ENCODE measurements at regions not wholly inside any gene's neighbourhood (a gene's known extent, or its start where the extent isn't known, plus 50 kb on each side); places are given as distances from the start of the nearest gene placed in this dataset.
"Not testable (repeated sequence)": the region's sequence is repeated elsewhere in the genome, so short reads cannot be mapped to it uniquely, and the experiment has no call there.

DNA sequence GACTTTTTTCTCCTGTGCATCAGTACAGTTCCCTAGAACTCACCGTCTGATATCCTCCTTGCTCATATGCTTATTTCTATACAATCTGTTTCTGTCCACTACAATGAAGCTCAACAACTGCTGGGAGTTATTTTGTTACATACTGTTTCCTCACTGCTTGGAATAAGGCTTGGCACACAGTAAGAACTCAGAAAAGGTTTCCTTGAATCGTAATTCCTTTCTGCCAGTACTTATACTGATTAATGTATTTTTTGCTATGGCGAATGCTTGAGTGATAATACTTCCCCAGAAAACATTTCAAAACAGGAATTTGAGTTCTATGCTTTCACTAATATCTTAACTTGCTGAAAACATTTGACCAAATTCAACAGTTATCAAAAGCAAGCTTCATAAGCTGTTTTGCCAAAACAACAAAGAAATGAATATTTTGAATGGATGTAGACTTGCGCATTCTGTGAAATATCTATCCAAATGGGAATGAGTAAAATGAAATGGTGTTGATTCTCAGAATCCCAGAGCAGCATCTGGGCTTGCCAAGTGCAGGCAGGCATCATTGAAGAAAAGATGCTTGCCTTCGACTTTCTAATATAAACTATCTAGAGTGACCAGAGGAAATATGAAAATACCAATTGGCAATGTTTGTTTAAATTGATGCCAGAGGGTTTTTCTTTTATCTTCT lies 286.3 kb downstream of the RAP2B start:
- no peak for DNase-seq

DNA sequence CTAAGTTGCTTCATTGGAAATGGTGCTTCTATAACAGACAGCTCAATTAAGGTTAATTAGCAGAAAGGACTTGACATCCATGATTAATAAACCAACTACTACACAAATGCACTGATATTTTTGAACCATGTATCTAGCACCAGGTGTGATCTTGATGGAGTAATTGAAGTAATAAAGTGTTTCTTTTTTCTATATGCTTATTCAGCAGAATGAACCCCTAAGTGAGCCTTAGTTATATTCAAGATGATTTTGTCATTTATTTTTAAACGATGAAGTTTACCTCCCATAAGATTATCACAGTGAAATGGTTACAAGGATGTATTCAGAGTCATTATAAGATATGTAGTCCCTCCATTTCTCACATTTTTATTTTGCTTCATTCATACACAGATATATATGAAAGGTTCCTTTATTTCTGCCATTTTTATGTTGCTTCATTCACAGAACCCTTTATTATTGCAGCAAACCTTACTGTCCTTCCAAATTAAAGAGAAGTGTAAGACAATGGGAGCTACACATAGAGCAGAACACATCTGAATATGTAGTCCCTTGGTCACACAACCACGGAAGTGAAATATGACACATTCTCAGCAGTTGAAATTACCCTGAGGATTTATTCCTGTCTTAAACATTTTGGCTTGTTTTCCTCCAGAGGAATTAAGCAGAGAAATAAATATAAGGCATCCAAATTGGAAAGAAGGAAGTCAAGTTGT lies 295.0 kb downstream of the RAP2B start:
- no peak for DNase-seq

DNA sequence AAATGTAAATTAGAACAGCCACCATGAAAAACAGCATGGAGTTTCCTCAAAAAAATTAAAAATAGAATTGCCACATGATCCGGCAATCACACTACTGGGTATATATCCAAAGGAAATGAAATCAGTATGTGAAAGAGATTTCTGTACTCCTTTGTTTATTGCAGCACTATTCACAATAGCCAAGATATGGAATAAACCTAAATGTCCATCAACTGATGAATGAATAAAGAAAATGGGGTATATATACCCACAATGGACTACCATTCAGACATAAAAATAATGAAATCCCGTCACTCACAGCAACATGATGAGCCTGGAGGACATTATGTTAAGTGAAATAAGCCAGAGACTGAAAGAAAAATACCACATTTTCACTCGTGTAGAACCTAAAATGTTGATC lies 296.9 kb downstream of the RAP2B start:
- no peak for DNase-seq

DNA sequence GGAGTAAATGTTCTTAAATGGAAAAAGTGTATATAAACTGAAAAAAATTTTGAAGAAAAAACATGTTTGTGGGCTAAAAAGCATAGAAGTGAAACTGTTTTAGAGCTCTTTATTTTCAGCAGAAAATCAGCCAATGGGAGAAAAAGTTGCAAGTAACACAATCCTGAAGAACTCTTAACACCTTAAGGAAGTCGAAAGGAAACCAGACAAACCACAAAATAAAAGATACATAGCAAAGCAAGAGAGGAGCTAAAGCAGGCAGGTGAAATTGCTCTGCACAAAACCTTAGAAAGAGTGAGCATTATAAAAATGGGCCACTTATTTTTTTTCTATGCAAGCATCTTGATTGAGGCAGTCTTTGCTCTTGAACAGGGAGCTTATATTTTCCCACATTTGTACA lies 300.5 kb downstream of the RAP2B start:
- no peak for DNase-seq

DNA sequence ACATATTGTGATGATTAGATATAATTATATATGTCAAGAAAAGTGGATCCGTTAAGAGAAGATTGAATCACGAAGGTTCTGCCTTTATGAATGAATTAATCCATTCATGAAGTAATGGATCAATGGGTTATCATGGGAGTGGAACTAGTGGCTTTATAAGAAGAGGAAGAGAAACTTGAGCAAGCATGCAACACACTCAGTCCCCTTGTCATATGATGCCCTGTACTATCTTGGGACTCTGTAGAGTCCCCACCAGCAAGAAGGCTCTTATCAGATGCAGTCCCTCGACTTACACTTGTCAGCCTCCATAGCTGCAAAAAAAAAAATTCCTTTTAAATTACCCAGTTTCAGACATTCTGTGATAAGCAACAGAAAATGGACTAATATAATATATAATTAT lies 301.9 kb downstream of the RAP2B start:
- DNase-seq = no peak

DNA sequence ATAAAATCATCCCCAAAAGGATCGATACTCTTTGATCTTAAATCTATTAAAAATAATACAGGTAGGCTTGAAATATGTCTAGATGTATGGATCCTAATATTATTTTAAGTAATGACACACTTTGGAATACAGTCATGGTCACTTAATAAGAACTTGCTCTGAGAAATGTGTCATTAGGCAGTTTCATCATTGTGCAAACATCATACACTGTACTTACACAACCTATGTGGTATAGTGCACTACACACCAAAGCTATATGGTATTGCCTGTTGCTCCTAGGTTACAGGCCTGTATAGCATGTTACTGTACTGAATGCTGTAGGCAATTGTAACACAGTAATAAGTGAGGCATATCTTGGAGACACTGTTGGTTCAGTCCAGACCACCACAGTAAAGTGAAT lies 307.1 kb downstream of the RAP2B start:
- DNase-seq = no peak

DNA sequence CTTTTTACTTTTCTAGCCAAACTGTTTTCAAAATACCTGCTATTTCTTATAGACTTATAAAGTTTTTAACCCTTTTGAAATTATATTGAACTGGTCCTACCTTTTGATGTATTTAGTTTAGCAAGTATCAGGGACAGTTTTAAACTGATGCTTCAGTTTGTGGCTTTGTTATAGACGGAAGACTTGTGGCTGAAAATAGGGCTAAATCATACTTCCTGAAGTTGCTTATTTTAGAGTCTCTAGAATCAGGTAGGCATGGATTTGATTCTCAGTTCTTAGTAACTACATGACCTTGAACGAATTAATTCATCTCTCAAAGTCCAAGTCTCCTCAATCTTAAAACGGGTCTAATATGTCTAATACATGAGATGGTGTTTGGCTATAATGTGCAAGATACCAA lies 322.8 kb downstream of the RAP2B start:
- DNase-seq = no peak

DNA sequence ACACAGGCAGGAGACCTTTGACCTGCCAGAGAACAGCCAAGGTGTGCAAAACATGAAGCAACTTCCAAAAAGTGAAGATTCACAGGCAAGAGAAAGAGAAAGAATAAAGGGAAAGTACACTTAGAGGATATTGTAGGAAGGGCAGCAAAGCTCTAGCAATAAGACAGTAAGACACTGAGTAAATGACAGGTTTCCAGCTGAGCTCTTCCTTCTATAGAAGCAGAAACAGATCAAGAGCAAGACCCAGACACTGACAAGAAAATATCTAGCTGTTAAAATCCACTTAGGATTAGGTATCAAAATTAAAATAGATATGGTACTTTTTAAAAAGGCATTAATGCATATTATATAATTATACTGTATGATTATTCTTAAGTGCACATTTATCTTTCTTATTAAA lies 333.4 kb downstream of the RAP2B start:
- DNase-seq = no peak

DNA sequence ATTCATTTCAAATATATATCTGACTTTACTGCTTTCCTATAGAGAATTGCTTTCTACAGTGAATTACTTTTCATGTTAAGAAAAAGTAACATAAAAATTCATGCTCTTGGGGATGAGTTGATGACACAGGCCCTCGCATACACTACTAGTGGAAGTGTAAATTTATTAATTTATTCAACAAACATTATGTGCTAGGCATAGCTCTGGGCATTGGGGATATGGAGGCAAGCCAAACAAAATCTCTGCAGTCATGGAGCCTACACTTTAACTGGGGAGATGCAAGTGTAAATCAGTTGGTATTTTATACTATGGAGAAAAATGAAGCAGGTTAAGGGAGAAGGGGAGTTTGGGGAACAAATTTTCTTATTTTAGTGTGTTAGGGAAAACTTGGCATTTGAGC lies 340.7 kb downstream of the RAP2B start:
- no peak for DNase-seq

DNA sequence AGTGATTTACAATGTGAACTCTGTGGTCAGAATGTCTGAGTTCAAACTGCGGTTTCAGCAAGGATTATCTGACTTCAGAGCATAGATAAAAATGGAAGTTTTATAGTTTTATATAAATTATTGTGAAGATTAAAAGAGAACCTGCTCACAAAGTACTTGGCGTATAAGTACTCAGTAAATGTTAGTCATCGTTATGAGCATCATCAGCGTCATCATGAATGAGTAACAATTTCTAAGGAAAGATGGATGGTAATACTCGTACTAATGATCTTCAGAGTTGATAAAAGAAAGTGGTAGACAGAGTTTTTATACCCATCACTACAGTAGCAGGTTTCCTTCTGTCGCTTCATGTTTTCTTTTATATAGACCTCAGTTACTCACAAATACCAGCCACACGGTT lies 341.8 kb downstream of the RAP2B start:
- no peak for DNase-seq

DNA sequence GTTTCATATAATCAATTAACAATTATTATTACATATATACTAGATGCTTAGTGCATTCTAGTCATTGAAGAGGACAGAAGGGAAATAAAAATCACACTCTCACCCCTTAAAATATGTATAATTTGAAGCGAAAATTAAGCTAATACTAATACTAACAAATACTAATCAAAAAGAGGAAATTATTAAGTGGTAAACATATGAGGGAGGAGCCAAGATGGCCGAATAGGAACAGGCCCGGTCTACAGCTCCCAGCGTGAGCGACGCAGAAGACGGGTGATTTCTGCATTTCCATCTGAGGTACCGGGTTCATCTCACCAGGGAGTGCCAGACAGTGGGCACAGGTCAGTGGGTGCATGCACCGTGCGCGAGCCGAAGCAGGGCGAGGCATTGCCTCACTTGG lies 344.2 kb downstream of the RAP2B start:
- not testable (repeated sequence) for DNase-seq

DNA sequence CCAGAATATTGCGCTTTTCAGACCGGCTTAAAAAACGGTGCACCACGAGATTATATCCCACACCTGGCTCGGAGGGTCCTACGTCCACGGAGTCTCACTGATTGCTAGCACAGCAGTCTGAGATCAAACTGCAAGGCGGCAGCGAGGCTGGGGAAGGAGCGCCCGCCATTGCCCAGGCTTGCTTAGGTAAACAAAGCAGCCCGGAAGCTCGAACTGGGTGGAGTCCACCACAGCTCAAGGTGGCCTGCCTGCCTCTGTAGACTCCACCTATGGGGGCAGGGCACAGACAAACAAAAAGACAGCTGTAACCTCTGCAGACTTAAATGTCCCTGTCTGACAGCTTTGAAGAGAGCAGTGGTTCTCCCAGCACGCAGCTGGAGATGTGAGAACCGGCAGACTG lies 344.7 kb downstream of the RAP2B start:
- DNase-seq = not testable (repeated sequence)

DNA sequence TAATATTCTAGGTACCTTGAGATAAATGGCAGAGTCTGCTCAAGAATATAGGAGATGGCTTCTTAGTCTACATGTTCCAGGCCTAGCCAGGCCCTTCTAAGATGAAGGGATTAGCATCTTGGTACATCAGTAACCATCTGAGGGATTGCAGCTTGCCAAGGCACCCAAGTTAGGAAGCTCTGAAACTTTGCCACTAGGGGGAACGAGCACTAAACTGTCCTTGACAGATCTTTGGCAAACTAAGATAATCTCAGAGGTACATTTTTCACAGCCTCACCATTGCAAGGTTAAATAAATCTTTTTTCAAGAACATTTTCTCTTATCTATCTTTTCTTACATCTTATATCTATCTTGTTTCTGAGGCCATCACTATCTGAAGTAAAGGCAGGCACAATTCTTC lies 351.2 kb downstream of the RAP2B start:
- no peak for DNase-seq

DNA sequence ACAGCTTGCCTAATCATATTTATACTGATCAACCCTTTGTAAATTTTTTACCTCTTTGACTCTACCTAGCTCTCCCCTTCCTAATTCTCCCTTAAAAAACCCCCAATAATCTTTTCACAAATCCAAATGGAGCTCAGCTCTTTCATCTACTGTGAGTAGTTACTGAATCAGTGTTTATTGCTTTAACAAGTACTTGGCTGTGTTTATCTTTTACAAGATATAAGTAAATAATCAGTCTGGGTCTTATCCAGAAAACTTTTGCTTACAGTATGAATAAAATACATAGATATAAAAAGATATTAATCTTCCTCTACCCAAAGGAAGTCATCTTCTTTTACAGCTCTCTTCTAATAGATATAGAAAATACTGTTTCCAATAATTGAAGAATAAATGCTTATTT lies 366.4 kb downstream of the RAP2B start:
- DNase-seq = no peak

DNA sequence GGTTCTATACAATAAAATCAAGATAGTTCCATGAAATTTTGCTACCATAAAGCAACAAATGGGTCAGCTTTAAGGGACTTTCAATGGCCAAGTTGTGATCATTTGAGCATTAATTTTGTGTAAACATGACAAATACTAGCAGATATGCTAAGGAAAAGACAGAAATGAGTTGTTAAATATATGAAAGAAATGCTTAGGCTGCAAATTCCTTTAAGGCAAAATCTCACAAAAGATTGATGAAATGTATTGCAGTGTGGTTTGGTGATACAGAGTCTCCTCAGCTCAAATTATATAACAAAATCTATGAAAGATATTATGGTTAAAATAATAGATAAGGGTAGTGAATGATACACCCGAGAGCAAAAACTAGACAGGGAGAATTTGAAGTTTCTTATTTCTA lies 377.2 kb downstream of the RAP2B start:
- DNase-seq = no peak

DNA sequence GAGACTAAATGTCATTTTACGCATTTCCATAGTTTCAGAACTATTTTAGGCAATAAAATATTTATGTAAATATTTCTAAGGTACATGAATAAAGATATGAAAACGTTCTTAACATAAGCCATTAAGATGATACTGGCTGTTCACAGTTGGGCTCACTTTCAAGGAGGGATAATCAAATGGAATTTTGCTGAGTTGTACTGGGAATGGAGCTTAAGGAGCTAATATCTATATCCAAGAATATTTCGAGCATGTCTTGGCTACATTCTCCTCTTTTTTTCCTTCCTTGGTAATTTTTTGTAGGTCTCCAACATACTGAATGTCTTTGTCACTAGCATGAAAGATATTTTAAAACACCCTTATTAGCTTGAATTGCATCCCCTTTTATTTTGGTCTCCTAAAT lies 383.4 kb downstream of the RAP2B start:
- no peak for DNase-seq

DNA sequence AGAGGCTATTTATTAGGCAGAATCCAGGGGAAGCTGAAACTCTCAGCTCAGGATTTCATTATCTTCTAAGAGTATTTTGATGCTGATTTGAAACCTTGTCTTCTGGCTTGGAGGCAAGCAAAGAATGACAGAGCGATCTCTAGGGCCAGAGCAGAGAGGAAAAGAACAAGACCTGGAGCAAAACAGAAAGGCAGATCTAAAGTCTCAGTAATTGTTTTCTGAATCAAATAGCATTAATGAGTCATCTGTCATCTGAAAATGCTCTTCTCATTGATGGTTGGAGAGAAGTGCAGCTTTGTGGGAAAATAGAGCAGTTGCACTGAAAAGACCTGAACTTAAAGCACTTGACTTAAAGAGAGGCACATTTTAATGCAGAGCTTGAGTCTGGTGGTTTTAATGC lies 385.9 kb downstream of the RAP2B start:
- DNase-seq = no peak

DNA sequence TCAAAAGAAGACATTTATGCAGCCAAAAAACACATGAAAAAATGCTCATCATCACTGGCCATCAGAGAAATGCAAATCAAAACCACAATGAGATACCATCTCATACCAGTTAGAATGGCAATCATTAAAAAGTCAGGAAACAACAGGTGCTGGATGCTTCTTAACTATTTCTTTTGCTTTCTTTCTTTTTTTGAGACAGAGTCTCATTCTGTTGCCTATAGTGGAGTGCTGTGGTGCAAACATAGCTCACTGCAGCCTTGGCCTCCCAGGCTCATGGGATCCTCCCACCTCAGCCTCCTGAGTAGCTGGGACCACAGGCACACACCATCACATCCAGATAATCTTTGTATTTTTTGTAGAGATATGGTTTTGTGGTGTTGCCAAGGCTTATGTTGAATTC lies 387.7 kb downstream of the RAP2B start:
- not testable (repeated sequence) for DNase-seq

DNA sequence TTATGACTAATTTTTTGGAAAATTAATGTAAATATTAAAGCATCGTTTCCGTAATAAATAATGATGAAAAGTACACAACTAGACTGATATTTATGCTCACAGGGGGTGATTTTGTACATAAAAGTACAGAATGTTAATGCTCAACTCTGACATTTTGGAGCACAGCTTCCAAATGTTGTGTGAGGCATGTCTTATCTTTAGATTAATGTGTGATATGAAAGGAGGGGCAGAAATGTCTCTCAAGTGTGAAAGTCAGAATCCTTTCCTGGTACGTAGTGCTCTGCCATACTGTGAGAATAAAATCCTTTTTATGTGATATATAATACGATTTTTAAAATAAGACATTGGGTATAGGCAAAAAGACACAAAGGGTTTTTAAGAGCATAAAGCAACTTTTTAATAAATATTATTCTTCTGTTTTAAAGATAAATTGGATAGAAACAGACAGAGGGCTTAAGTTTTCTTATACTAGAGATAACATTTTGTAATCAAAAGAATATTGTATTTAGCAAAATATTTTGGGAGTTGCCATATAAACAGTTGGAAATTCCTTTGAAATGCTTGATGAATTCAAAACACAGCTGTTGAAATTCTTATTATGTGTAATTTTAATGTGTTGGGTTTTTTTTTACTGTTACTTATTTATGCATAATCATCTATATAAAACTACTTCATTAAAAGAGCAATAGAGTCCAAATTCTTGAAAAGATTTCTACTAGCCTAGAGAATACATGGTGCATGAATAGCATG lies 389.7 kb downstream of the RAP2B start:
- no peak for DNase-seq

DNA sequence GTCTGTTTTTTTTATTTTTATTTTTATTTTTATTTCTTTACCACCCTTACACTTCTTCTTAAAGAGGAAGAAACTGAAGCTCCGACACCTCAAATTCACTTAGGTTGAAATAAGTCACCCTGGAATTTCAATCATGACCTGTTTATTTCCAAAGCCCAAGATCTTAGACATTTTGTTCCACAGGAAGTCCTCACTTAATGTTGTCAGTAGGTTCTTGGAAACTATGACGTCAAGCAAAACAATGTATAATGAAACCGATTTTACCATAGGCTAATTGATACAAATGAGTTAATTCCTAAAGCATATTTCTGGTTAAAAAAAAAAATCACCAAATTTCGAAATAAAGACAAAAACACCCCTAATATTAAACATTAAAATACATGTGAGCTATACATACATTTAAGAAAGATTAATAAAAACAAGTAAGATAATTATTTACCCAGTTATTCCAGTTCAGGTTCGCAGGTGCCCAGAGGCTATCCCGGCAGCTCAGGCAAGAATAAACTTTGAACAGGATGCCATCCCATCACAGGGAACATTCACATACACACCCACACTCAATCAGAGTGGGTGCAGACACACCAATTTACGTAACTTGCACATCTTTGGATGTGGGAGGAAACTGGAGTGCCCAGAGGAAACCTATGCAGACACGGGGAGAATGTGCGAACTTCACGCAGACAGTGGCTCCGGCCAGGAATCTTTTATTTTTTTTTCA lies 391.0 kb downstream of the RAP2B start:
- no peak for DNase-seq

DNA sequence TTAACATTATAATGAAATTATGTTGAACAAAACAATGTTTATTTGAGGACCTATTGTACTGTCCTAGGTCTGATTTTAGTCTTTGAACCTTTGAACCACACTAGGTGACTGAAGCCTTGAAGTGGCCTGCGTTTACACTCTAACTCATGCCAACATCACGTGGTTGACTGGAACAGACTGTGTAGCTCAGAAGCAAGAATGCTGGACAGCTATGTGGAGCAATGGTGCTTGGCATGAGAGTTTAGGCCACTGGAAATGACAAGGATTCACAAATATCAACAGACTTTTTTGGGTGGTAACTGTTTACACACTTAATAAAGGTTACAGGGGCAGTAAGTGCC lies 391.5 kb downstream of the RAP2B start:
- no peak for DNase-seq

DNA sequence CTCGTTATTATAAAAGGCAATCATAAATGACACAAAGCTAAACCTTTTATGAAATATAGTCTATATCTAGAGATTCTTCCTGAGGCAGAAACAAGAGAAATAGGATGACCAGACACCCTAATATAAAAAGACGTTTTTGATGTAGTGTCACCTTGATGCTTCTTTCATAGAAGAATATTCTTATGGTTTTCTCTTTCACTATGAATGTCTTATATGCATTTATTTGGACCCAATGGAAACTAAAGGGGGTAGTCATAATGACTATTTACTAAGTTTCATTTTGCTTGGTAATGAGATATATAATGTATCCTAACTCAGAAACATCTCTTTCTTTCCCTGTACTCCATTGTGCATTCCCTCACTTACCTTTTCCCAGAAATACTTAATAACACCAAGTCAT lies 393.9 kb downstream of the RAP2B start:
- no peak for DNase-seq

DNA sequence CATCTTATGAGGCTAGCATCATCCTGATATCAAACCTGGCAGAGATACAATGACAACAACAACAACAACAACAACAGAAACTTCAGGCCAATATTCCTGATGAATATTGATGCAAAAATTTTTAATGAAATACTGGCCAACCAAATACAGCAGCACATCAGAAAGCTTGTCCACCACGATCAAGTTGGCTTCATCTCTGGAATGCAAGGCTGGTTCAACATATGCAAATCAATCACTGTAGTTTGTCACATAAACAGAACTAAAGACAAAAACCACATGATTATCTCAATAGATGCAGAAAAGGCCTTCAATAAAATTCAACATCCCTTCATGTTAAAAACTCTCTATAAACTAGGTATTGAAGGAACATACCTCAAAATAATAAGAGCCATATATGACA lies 397.3 kb downstream of the RAP2B start:
- DNase-seq = not testable (repeated sequence)

DNA sequence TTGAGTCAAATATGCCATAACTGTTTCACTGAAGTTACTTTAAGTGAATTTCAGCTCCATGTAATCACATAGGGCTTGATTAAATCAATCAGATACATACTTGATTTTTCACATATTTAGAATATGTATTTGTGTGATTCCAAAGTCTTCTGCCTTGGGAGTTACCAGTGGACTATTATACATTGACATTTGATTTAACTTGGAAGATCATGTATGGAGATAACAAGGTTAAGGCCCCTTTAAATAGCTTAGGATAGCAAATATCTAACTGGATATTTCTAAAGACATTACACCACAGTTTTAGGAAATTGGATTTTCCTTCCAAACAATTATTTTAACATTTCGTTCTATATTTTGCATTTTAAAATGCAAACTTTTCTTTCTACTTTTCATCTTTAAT lies 405.0 kb downstream of the RAP2B start:
- DNase-seq = no peak
